WI38 (cell line): ENCODE measurements at regions not wholly inside any gene's neighbourhood (a gene's known extent, or its start where the extent isn't known, plus 50 kb on each side); places are given as distances from the start of the nearest gene placed in this dataset.
"Not testable (repeated sequence)": the region's sequence is repeated elsewhere in the genome, so short reads cannot be mapped to it uniquely, and the experiment has no call there.

Source experiments
- H3K4me3 ChIP-seq: 2 replicates; pipeline ENCODE4 v1.5.1; 2011; ENCODE audit warnings: low read depth, mild to moderate bottlenecking, control low read depth, low read length

- H3K4me3 ChIP-seq: not testable (repeated sequence)
Observed at GRCh38 chr3:195978585-195978984, 70.2 kb upstream of the TNK2 start.

GRCh38 chr3:195976876-195977275 lies 68.5 kb upstream of the TNK2 start:
- not testable (repeated sequence) for H3K4me3 ChIP-seq

DNA sequence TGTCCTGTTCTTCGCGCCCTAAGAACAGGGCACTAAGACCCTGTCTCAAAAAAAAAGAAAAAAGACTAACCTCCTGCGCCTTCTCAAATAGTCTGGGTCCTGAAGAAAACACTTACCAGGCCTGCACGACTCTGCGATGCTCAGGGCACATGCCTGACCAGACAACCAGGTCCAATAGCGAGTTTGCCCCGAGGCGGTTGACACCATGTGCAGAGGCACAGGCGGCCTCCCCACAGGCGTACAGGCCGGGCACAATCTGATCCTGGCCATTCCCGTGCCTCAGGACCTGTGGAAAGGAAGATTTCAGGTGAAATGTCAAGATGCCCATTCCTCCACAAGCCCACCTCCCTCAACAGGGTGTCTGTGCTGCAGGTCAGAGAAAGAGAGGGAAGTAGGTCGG lies 65.9 kb upstream of the TNK2 start:
- H3K4me3 ChIP-seq: not testable (repeated sequence)

DNA sequence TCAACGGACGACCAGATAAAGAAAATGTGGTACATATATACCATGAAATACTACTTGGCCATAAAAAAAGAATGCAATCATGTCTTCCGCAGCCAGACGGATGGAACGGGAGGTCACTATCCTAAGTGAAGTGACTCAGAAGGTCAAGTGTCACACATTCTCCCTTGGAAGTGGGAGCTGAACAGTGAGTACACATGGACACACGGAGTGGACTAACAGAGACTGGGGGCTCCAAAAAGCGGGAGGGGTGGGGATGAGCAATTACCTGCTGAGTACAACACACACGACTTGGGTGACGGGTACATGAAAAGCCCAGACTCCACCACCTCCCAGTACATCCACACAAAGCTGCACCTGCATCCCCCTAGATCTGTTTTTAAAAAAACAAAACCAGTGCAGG lies 62.5 kb upstream of the TNK2 start:
- H3K4me3 ChIP-seq: not testable (repeated sequence)

DNA sequence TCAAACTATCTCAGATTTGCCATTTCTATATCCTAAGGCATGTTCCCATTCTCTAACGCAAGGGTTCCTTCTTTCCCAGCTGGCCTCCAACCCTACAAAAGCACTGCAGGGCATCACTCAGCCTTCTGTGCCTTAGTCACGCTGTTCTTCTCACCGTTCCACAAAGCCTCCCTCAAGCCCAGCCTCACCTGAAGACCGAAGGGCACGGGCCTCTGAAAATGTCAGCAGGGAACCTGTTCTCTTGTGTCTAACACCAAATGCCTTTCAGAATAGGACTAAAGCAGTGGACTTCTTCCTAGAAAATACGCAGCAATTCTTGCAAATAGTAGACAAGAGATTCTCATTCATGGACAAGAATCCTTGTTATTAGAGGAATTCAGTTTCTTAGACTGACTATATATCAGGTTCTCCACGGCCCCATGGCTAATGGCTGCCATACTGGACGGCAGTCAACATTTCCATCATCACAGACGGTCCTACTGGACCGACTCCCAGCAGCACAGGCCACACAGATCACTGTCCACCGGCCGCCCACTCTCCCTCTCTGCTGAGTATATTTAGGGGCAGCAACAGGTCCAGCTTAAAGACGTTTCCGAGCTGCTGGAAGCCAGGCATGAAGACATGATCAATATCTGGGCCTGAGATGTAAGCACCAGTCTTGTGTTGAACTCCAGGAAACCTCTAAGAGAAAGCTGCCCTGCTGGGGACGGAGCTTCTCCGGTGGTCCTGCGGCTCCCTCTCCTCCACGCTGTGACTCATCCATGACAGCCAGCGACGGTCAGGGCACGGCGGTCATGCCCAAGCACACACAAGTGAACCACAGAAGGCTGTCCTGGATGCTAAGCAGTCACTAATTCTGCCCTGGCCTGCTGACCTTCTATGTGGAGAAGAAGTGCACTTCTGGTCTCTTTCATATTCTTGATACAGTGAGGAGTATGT lies 61.8 kb upstream of the TNK2 start:
- not testable (repeated sequence) for H3K4me3 ChIP-seq

DNA sequence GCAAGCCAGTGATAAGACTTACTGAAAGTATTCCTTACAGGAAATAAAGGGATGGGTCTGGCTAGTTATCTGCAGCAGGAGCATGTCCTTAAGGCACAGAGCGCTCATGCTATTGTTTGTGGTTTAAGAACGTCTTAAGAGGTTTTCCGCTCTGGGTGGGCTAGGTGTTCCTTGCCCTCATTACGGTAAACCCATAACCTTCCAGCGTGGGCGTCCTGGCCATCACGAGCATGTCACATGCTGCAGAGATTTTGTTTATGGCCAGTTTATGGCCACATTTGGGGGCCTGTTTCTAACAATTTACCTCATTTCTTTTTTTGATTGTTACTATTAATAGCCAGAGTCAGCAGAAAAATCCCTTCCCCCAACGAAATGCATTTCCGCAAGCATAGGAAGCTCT lies 61.0 kb upstream of the TNK2 start:
- not testable (repeated sequence) for H3K4me3 ChIP-seq

DNA sequence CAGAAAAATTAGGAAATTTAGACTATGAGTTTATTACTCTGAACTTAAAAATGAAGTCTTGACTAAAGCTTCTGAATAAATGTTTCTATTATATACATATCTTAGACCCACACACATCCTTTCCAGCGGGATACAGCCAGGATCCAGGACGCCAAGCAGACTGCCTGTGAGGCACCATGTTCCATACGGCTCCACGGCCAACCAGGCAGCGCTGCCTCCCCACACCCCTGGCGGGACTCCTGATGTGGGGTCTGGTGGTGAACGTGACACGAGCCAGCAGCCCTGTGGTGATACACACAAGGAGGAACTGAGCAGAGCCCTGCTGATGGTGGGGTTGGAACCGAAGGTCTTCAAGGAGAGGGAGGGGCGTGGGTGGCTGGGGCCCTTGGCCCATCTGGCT lies 59.8 kb upstream of the TNK2 start:
- not testable (repeated sequence) for H3K4me3 ChIP-seq

GRCh38 chr3:195967387-195967720 lies 59.0 kb upstream of the TNK2 start:
- H3K4me3 ChIP-seq: not testable (repeated sequence)

- H3K4me3 ChIP-seq: not testable (repeated sequence)
Observed at GRCh38 chr3:195966563-195967386, 58.4 kb upstream of the TNK2 start.

- not testable (repeated sequence) for H3K4me3 ChIP-seq
Observed at GRCh38 chr3:195965217-195965616, 56.9 kb upstream of the TNK2 start.

GRCh38 chr3:195964318-195965107 lies 56.2 kb upstream of the TNK2 start:
- H3K4me3 ChIP-seq: not testable (repeated sequence)

DNA sequence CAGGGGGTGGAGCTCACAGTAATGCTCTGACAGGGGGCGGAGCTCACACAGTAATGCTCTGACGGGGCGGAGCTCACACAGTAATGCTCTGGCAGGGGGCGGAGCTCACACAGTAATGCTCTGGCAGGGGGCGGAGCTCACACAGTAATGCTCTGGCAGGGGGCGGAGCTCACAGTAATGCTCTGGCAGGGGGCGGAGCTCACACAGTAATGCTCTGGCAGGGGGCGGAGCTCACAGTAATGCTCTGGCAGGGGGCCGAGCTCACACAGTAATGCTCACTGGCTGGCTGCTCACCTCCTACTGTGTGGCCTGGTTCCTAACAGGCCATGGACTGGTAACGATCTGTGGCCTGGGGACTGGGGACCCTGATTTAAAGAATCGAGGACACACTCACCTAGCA lies 53.9 kb upstream of the TNK2 start:
- not testable (repeated sequence) for H3K4me3 ChIP-seq

DNA sequence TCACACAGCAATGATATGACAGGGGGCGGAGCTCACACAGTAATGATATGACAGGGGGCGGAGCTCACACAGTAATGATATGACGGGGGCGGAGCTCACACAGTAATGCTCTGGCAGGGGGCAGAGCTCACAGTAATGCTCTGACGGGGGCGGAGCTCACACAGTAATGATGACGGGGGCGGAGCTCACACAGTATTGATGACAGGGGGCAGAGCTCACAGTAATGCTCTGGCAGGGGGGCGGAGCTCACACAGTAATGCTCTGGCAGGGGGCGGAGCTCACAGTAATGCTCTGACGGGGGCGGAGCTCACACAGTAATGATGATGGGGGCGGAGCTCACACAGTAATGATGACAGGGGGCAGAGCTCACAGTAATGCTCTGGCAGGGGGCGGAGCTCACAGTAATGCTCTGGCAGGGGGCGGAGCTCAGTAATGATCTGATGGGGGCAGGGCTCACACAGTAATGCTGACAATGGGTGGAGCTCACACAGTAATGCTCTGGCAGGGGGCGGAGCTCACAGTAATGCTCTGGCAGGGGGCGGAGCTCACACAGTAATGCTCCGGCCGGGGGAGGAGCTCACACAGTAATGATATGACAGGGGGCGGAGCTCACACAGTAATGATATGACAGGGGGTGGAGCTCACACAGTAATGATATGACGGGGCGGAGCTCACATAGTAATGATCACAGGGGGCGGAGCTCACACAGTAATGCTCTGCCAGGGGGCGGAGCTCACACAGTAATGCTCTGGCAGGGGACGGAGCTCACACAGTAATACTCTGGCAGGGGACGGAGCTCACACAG lies 52.8 kb upstream of the TNK2 start:
- H3K4me3 ChIP-seq: not testable (repeated sequence)

- not testable (repeated sequence) for H3K4me3 ChIP-seq
Observed at GRCh38 chr3:195960164-195960563, 51.8 kb upstream of the TNK2 start.

DNA sequence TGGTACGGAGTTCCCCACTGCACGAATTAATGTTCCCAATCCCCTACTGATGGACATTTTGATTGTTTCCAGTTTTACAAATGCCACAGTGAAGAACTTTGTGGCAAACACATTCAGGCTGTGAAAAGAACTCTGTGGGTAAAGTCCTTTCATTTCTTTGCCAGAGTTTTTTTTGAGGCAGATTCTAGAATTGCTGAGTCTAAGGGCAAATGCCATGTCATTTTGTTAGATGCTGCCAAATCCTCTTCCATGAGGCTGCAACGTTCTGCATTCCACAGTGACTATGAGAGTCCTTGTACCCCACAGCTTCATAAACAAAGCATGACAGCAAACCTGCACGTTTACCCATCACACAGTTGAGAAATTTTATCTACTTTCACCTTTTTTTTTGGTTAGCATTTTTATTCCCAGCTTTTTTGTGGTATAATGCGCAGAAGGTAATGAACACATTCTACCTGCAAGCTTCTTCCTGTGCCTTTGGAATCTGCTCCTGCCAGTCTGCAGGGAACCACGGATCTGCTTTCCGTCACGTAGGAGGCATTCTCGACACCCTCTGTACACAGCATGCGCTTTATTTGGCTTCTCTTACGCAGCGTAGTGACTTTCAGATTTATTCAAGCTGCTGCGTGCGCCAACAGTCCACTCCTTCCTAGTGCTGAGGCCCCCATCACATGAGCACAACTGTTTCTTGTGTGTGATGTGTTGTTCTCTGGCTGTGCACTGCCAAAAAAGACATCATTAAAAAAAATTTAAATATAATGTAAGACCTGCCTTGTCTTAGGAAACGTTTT lies 51.2 kb upstream of the TNK2 start:
- H3K4me3 ChIP-seq: not testable (repeated sequence)

GRCh38 chr3:195958736-195959135 lies 50.4 kb upstream of the TNK2 start:
- not testable (repeated sequence) for H3K4me3 ChIP-seq
